ENCODE measurements at regions not wholly inside any gene's neighbourhood (a gene's known extent, or its start where the extent isn't known, plus 50 kb on each side); places are given as distances from the start of the nearest gene placed in this dataset.

DNA sequence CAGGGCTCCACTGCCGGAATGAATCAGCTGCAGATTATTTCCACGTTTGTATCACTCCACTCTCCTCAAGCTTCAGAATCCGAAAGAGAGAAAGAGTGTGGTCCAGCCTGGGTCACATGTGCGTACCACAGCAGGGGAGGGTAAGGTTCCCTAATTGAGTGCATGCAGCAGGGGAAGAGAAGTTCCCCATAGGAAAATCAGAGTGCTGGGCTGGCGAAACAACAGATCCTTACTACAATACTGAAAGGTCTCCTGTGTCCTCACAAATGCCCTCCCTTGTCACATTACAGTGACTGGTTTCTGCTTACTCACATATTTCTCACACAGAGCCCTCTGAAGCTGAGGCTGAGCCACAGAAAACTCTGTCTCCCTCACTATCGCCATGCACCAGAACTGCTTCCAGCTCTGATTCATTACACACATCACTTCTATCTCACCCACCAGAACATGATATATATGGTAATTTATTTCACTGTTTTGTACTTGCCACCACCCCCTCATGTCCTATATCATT, 532.2 kb upstream of the TUSC1 start:
- Mint-ChIP-seq H3K9me3 (ENCODE audit: unreplicated experiment) (peaks cover 2% of the 10 kb centered on the region), H3K4me1 (ENCODE audit: low read depth, unreplicated experiment) (peaks cover 12% of the 10 kb centered on the region), H3K36me3 (ENCODE audit: low read depth, unreplicated experiment) (no peaks in the 10 kb centered on the region), H3K27me3 (ENCODE audit: low read depth, unreplicated experiment) (no peaks in the 10 kb centered on the region), H3K4me3 (ENCODE audit: unreplicated experiment) (no peak overlapping the region), H3K27ac (ENCODE audit: unreplicated experiment) (no peak overlapping the region)
- TF ChIP-seq, protein P1, sequence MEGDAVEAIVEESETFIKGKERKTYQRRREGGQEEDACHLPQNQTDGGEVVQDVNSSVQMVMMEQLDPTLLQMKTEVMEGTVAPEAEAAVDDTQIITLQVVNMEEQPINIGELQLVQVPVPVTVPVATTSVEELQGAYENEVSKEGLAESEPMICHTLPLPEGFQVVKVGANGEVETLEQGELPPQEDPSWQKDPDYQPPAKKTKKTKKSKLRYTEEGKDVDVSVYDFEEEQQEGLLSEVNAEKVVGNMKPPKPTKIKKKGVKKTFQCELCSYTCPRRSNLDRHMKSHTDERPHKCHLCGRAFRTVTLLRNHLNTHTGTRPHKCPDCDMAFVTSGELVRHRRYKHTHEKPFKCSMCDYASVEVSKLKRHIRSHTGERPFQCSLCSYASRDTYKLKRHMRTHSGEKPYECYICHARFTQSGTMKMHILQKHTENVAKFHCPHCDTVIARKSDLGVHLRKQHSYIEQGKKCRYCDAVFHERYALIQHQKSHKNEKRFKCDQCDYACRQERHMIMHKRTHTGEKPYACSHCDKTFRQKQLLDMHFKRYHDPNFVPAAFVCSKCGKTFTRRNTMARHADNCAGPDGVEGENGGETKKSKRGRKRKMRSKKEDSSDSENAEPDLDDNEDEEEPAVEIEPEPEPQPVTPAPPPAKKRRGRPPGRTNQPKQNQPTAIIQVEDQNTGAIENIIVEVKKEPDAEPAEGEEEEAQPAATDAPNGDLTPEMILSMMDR (IDR thresholded peaks at IDR 0.05; ENCODE audit: insufficient read depth, low read depth, low read length): no peak
- TF ChIP-seq EZH2 (IDR thresholded peaks at IDR 0.05; ENCODE audit: insufficient read depth, low read length): no peak
- H4K20me1 ChIP-seq (ENCODE audit: insufficient read depth, low read length): no peaks in the 10 kb centered on the region
- no peaks in the 10 kb centered on the region for H3K27me3 ChIP-seq (ENCODE audit: insufficient read depth, low read length)
- H3K9ac ChIP-seq (ENCODE audit: low read length): no peak overlapping the region
- no peak overlapping the region for H3K4me3 ChIP-seq (ENCODE audit: insufficient read depth, low read depth, low read length)
- FAIRE-seq (no peak), DNase-seq (ENCODE audit: low read depth) (peak; percentile 14)
- no peak overlapping the region for H3K27ac ChIP-seq (ENCODE audit: low read depth, low read length)
- H3K4me2 ChIP-seq (ENCODE audit: low read length): peak overlapping the region; percentile 5
- no peaks in the 10 kb centered on the region for H3K4me1 ChIP-seq (ENCODE audit: insufficient read depth, low read length)
- H3K36me3 ChIP-seq (ENCODE audit: insufficient read depth, low read length): no peaks in the 10 kb centered on the region
- no peaks in the 10 kb centered on the region for H3K9me3 ChIP-seq (ENCODE audit: insufficient read depth, low read depth, low read length)
- H2AFZ ChIP-seq (ENCODE audit: low read depth, low read length): peak overlapping the region; percentile 26
- no peaks in the 10 kb centered on the region for H3K79me2 ChIP-seq (ENCODE audit: insufficient read depth, low read length)

DNA sequence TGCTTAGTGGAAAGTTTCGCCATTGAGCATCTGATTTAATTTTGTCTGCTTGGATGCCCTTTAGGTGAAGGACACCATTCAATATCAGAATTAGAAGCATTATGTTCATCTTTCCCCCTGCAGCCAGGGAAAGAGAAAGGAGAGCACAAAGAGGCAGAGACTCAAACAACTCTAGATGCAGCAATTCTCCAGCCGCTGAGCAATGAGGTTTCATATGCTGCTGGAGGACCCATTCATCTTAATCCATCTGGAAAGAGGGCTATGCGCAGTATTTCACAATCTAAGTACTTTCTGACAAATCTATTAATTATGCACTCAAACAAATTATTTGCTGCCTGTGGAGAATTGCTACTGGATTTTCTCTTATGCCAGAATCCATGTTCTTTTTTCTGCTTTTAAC, 527.0 kb upstream of the TUSC1 start:
- Mint-ChIP-seq H3K27ac (ENCODE audit: unreplicated experiment) (no peak overlapping the region), H3K4me3 (ENCODE audit: unreplicated experiment) (no peak overlapping the region), H3K9me3 (ENCODE audit: unreplicated experiment) (peaks cover 2% of the 10 kb centered on the region), H3K27me3 (ENCODE audit: low read depth, unreplicated experiment) (no peaks in the 10 kb centered on the region), H3K36me3 (ENCODE audit: low read depth, unreplicated experiment) (no peaks in the 10 kb centered on the region), H3K4me1 (ENCODE audit: low read depth, unreplicated experiment) (peaks cover 6% of the 10 kb centered on the region)
- Histone ChIP-seq H3K4me1 (ENCODE audit: insufficient read depth, low read length) (no peaks in the 10 kb centered on the region), H3K9me3 (ENCODE audit: insufficient read depth, low read depth, low read length) (no peaks in the 10 kb centered on the region), H3K27ac (ENCODE audit: low read depth, low read length) (no peak overlapping the region), H3K36me3 (ENCODE audit: insufficient read depth, low read length) (no peaks in the 10 kb centered on the region), H3K79me2 (ENCODE audit: insufficient read depth, low read length) (no peaks in the 10 kb centered on the region), H3K4me3 (ENCODE audit: insufficient read depth, low read depth, low read length) (no peak overlapping the region), H2AFZ (ENCODE audit: low read depth, low read length) (no peak overlapping the region), H3K9ac (ENCODE audit: low read length) (no peak overlapping the region), H3K4me2 (ENCODE audit: low read length) (no peak overlapping the region), H4K20me1 (ENCODE audit: insufficient read depth, low read length) (no peaks in the 10 kb centered on the region), H3K27me3 (ENCODE audit: insufficient read depth, low read length) (no peaks in the 10 kb centered on the region)
- FAIRE-seq (no peak), DNase-seq (ENCODE audit: low read depth) (peak; percentile 6)
- no peak for TF ChIP-seq EZH2 (IDR thresholded peaks at IDR 0.05; ENCODE audit: insufficient read depth, low read length)
- TF ChIP-seq, protein P1 (IDR thresholded peaks at IDR 0.05; ENCODE audit: insufficient read depth, low read depth, low read length): no peak

DNA sequence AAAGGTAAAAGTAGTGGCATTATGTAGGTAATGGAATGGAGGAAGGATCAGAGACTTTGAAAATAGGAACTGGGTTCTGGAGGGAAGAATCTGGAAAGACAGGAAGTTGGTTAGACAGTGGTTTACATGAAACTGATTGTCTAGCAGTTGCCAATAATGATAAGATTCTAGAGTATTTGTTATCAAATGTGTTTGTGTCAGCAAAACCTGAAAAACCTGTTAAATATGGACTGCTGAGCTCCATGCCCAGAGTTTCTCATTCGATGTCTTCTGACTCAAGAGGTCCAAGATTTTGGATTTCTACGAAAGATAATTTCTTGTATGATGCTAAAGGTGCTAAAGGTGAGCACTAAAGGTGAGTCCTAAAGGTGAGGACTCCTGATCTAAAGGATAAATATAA, 515.0 kb upstream of the TUSC1 start:
- no peak for FAIRE-seq

More for the DNA sequence above, 515.0 kb upstream of the TUSC1 start:
- no peak overlapping the region for H3K4me3 ChIP-seq (ENCODE audit: insufficient read depth, low read depth, low read length)
- H3K79me2 ChIP-seq (ENCODE audit: insufficient read depth, low read length): no peaks in the 10 kb centered on the region
- no peak overlapping the region for H3K9ac ChIP-seq (ENCODE audit: low read length)
- H3K9me3 ChIP-seq (ENCODE audit: insufficient read depth, low read depth, low read length): no peaks in the 10 kb centered on the region
- Mint-ChIP-seq H3K4me3 (ENCODE audit: unreplicated experiment) (no peak overlapping the region), H3K27ac (ENCODE audit: unreplicated experiment) (no peak overlapping the region), H3K36me3 (ENCODE audit: low read depth, unreplicated experiment) (no peaks in the 10 kb centered on the region), H3K4me1 (ENCODE audit: low read depth, unreplicated experiment) (no peaks in the 10 kb centered on the region), H3K27me3 (ENCODE audit: low read depth, unreplicated experiment) (no peaks in the 10 kb centered on the region), H3K9me3 (ENCODE audit: unreplicated experiment) (peaks cover 7% of the 10 kb centered on the region)
- H3K4me1 ChIP-seq (ENCODE audit: insufficient read depth, low read length): no peaks in the 10 kb centered on the region
- TF ChIP-seq, protein P1 (IDR thresholded peaks at IDR 0.05; ENCODE audit: insufficient read depth, low read depth, low read length): no peak
- no peak for TF ChIP-seq EZH2 (IDR thresholded peaks at IDR 0.05; ENCODE audit: insufficient read depth, low read length)
- H3K36me3 ChIP-seq (ENCODE audit: insufficient read depth, low read length): no peaks in the 10 kb centered on the region
- no peaks in the 10 kb centered on the region for H4K20me1 ChIP-seq (ENCODE audit: insufficient read depth, low read length)
- no peak overlapping the region for H2AFZ ChIP-seq (ENCODE audit: low read depth, low read length)
- no peak overlapping the region for H3K27ac ChIP-seq (ENCODE audit: low read depth, low read length)
- H3K27me3 ChIP-seq (ENCODE audit: insufficient read depth, low read length): no peaks in the 10 kb centered on the region
- no peak overlapping the region for H3K4me2 ChIP-seq (ENCODE audit: low read length)
- DNase-seq (ENCODE audit: low read depth): no peak
